Natural killer cell (primary cell): ENCODE measurements at regions not wholly inside any gene's neighbourhood (a gene's known extent, or its start where the extent isn't known, plus 50 kb on each side); places are given as distances from the start of the nearest gene placed in this dataset.

Experiments
- ATAC-seq, 3 donors: fragments of 150-1000 bp in 2 of 3; fragments of 200-7000 bp in 1 of 3; cut with Tn5 transposase; 1 replicate in 1 of 3; 2 replicates in 2 of 3; pipeline ENCODE4 v1.10.0; 2021; ENCODE audit warnings: mild to moderate bottlenecking in 2 of 3, moderate library complexity in 2 of 3
- DNase-seq, 2 donors: peaks; one replicate each; pipeline versions ENCODE4 v3.0.0 to v3.0.0-alpha.2; 2013 to 2021; ENCODE audit warnings: mixed read lengths in 1 of 2
- H3K27ac ChIP-seq: one replicate; pipeline ENCODE4 v1.5.1; 2013; ENCODE audit warnings: mild to moderate bottlenecking, low read length
- H3K27me3 ChIP-seq: one replicate; pipeline ENCODE4 v1.6.1; 2013; ENCODE audit warnings: low read length; ENCODE audit not compliant: control insufficient read depth, insufficient read depth
- H3K36me3 ChIP-seq: one replicate; pipeline ENCODE4 v1.6.1; 2013; ENCODE audit warnings: low read length; ENCODE audit not compliant: control insufficient read depth, insufficient read depth
- H3K4me1 ChIP-seq: one replicate; pipeline ENCODE4 v1.6.1; 2013; ENCODE audit warnings: low read length; ENCODE audit not compliant: control insufficient read depth, insufficient read depth
- H3K4me3 ChIP-seq: one replicate; pipeline ENCODE4 v1.5.1; 2013; ENCODE audit warnings: low read length
- H3K9me3 ChIP-seq: one replicate; pipeline ENCODE4 v1.6.1; 2013; ENCODE audit warnings: low read length; ENCODE audit not compliant: control insufficient read depth, insufficient read depth
- H3K27ac Mint-ChIP-seq, 2 donors: one replicate each; pipeline ENCODE4 v1.8.0; 2022; ENCODE audit warnings: mild to moderate bottlenecking in 2 of 2, mixed read lengths in 2 of 2, moderate library complexity in 1 of 2
- H3K27me3 Mint-ChIP-seq, 2 donors: one replicate each; pipeline ENCODE4 v1.8.0; 2022; ENCODE audit warnings: low read depth in 2 of 2, mixed read lengths in 2 of 2
- H3K36me3 Mint-ChIP-seq: one replicate; pipeline ENCODE4 v1.8.0; 2022; ENCODE audit warnings: mixed read lengths
- H3K4me1 Mint-ChIP-seq, 2 donors: one replicate each; pipeline ENCODE4 v1.8.0; 2022; ENCODE audit warnings: mixed read lengths in 2 of 2
- H3K4me3 Mint-ChIP-seq: one replicate; pipeline ENCODE4 v1.8.0; 2022; ENCODE audit warnings: mild to moderate bottlenecking, moderate library complexity, mixed read lengths
- H3K9me3 Mint-ChIP-seq, 2 donors: one replicate each; pipeline ENCODE4 v1.8.0; 2022; ENCODE audit warnings: mixed read lengths in 2 of 2
- CTCF ChIP-seq: fragments of 200-600 bp; IDR thresholded peaks from one replicate; pipeline ENCODE4 v1.8.0; 2022; ENCODE audit warnings: antibody characterized with exemption
- WGBS: methylation state at CpG from one replicate; pipeline ENCODE4 v1.1.7; 2013; ENCODE audit warnings: missing lambda C conversion rate; ENCODE audit not compliant: insufficient coverage; 5-methylcytosine and 5-hydroxymethylcytosine counted together
- intact Hi-C: fragments of 100-400 bp; cut with micrococcal nuclease; formaldehyde crosslinking; loops from one replicate; pipeline ENCODE4 v1.14.2; 2022

DNA sequence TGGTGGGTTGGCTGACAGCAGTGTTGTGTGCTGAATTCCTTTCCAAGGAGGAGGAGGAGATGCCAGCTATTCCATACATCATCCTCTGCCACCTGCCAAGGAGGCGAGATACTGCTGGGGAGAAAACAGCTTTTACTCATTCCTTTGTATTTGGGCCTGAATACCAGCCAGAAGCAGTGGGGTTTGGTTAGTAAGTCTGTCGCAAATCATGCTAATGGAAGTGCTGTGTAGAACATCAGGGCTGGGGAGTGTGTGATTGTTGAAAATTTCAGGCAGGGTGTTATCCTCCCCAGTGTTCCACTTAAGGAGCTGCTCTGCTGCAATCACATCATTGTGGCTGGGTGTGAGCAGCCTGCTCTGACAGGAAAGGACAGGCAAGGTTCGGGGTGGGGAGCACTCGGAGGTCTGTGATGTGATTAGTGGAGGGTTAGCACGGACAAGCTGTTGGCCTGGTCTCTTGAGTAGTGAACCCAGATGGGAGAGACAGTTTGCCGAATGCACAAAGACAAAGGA is 128.2 kb upstream of the DLX2 start:
- WGBS: 89% methylated on average over 6 of the region's 6 CpGs

GRCh38 chr2:172231508-172231907 is 128.8 kb upstream of the DLX2 start:
- Mint-ChIP-seq H3K9me3 (no peaks in the 10 kb centered on the region), H3K36me3 (no peaks in the 10 kb centered on the region), H3K4me1 (peaks cover 18% of the 10 kb centered on the region in 2 donors), H3K27ac (no peak overlapping the region), H3K27me3 (peaks cover 37 to 42% of the 10 kb centered on the region in 2 donors), H3K4me3 (no peak overlapping the region)
- peaks cover 26% of the 10 kb centered on the region for H3K27me3 ChIP-seq
- H3K9me3 ChIP-seq: no peaks in the 10 kb centered on the region
- H3K4me3 ChIP-seq: no peak overlapping the region
- TF ChIP-seq CTCF: no peak
- peaks cover 12% of the 10 kb centered on the region for H3K4me1 ChIP-seq
- WGBS: 98% methylated on average over 3 of the region's 3 CpGs
- intact Hi-C loops: no loop called here
- H3K36me3 ChIP-seq: no peaks in the 10 kb centered on the region
- ATAC-seq (no peak), DNase-seq (no peak)
- H3K27ac ChIP-seq: no peak overlapping the region

More for the DNA sequence above, 128.2 kb upstream of the DLX2 start:
- intact Hi-C loops: no loop called here
- Histone ChIP-seq H3K27ac (no peak overlapping the region), H3K4me1 (peaks cover 12% of the 10 kb centered on the region), H3K9me3 (no peaks in the 10 kb centered on the region), H3K36me3 (no peaks in the 10 kb centered on the region), H3K4me3 (no peak overlapping the region), H3K27me3 (peaks cover 23% of the 10 kb centered on the region)
- Mint-ChIP-seq H3K4me3 (no peak overlapping the region), H3K9me3 (no peaks in the 10 kb centered on the region), H3K36me3 (no peaks in the 10 kb centered on the region), H3K4me1 (peaks cover 18% of the 10 kb centered on the region in 2 donors), H3K27ac (no peak overlapping the region), H3K27me3 (peaks cover 33 to 37% of the 10 kb centered on the region in 2 donors)
- DNase-seq (no peak), ATAC-seq (no peak)
- no peak for TF ChIP-seq CTCF

GRCh38 chr2:172232708-172233396 is 130.2 kb upstream of the DLX2 start:
- H3K36me3 Mint-ChIP-seq: no peaks in the 10 kb centered on the region
- H3K27ac Mint-ChIP-seq: no peak overlapping the region
- intact Hi-C loops: no loop called here
- Histone ChIP-seq H3K9me3 (no peaks in the 10 kb centered on the region), H3K4me3 (no peak overlapping the region), H3K27ac (no peak overlapping the region), H3K4me1 (peaks cover 12% of the 10 kb centered on the region), H3K36me3 (no peaks in the 10 kb centered on the region), H3K27me3 (peaks cover 30% of the 10 kb centered on the region)
- peak overlapping the region; percentile 32 for H3K4me3 Mint-ChIP-seq
- H3K4me1 Mint-ChIP-seq: peaks cover 18% of the 10 kb centered on the region in 2 donors
- ATAC-seq: no peak
- 91% methylated on average over 9 of the region's 9 CpGs for WGBS
- no peak for DNase-seq
- H3K9me3 Mint-ChIP-seq: no peaks in the 10 kb centered on the region
- H3K27me3 Mint-ChIP-seq: peaks cover 40 to 54% of the 10 kb centered on the region in 2 donors
- TF ChIP-seq CTCF: no peak
